ENCODE measurements at regions not wholly inside any gene's neighbourhood (a gene's known extent, or its start where the extent isn't known, plus 50 kb on each side); places are given as distances from the start of the nearest gene placed in this dataset.

- no peak for DNase-seq
These were observed 50.8 kb upstream of the MYLIP start for GRCh38 chr6:16078064-16078463.

GRCh38 chr6:16069671-16070070 is 59.2 kb upstream of the MYLIP start:
- DNase-seq, result no peak

GRCh38 chr6:16069222-16069621 is 59.7 kb upstream of the MYLIP start:
- no peak for DNase-seq

GRCh38 chr6:16067568-16067967 is 61.3 kb upstream of the MYLIP start:
- no peak for DNase-seq

GRCh38 chr6:16064671-16065072 is 64.2 kb upstream of the MYLIP start:
- DNase-seq, result peak; percentile 65

- no peak for DNase-seq
These were observed 65.3 kb upstream of the MYLIP start for GRCh38 chr6:16063580-16063979.

- DNase-seq, result no peak
These were observed 67.1 kb upstream of the MYLIP start for GRCh38 chr6:16061818-16062217.

GRCh38 chr6:16060039-16060438 is 68.8 kb upstream of the MYLIP start:
- peak; percentile 41 for DNase-seq

GRCh38 chr6:16059496-16059895 is 69.4 kb upstream of the MYLIP start:
- DNase-seq, result peak; percentile 58

GRCh38 chr6:16058929-16059345 is 69.9 kb upstream of the MYLIP start:
- no peak for DNase-seq

GRCh38 chr6:16058201-16058928 is 70.5 kb upstream of the MYLIP start:
- no peak for DNase-seq

GRCh38 chr6:16057446-16057845 is 71.4 kb upstream of the MYLIP start:
- no peak for DNase-seq

GRCh38 chr6:16056263-16056870 is 72.5 kb upstream of the MYLIP start:
- DNase-seq, result no peak

- no peak for DNase-seq
These were observed 73.0 kb upstream of the MYLIP start for GRCh38 chr6:16055852-16056251.

- no peak for DNase-seq
These were observed 79.7 kb upstream of the MYLIP start for GRCh38 chr6:16049168-16049567.

GRCh38 chr6:16048221-16048620 is 80.7 kb upstream of the MYLIP start:
- DNase-seq, result no peak

GRCh38 chr6:16047435-16047990 is 81.4 kb upstream of the MYLIP start:
- no peak for DNase-seq

- no peak for DNase-seq
These were observed 83.6 kb upstream of the MYLIP start for GRCh38 chr6:16045238-16045637.

GRCh38 chr6:16044211-16044643 is 84.7 kb upstream of the MYLIP start:
- no peak for DNase-seq

GRCh38 chr6:16043171-16044135 is 85.4 kb upstream of the MYLIP start:
- no peak for DNase-seq

GRCh38 chr6:16042751-16043150 is 86.1 kb upstream of the MYLIP start:
- no peak for DNase-seq

- DNase-seq, result no peak
These were observed 87.6 kb upstream of the MYLIP start for GRCh38 chr6:16041327-16041726.

GRCh38 chr6:16040628-16040974 is 88.3 kb upstream of the MYLIP start:
- no peak for DNase-seq

All from COR-L47 (cell line).